ENCODE measurements at regions not wholly inside any gene's neighbourhood (a gene's known extent, or its start where the extent isn't known, plus 50 kb on each side); places are given as distances from the start of the nearest gene placed in this dataset.

- Histone ChIP-seq H3K9ac (ENCODE audit: low read depth, low read length) (no peak overlapping the region), H3K4me3 (ENCODE audit: low read length) (no peak overlapping the region), H3K36me3 (ENCODE audit: insufficient read depth, low read depth, low read length) (no peaks in the 10 kb centered on the region), H3K27me3 (ENCODE audit: insufficient read depth, low read length) (peaks cover 33% of the 10 kb centered on the region), H3K27ac (ENCODE audit: low read length) (no peak overlapping the region), H3K9me3 (ENCODE audit: insufficient read depth, low read depth, low read length) (no peaks in the 10 kb centered on the region), H3K4me1 (ENCODE audit: insufficient read depth, low read length) (no peaks in the 10 kb centered on the region)
Observed at GRCh38 chr5:39979-40583, 51.9 kb upstream of the PLEKHG4B start.

All from iPS-20b (cell line).